BLaER1 (cell line): ENCODE measurements at regions not wholly inside any gene's neighbourhood (a gene's known extent, or its start where the extent isn't known, plus 50 kb on each side); places are given as distances from the start of the nearest gene placed in this dataset.
A peak's percentile ranks its signal among the peaks of the same experiment; 100 is the strongest.
"Not testable (repeated sequence)": the region's sequence is repeated elsewhere in the genome, so short reads cannot be mapped to it uniquely, and the experiment has no call there.

Experiments
- H3K27ac ChIP-seq: shearing (Covaris generic); formaldehyde crosslinking; 2 replicates; pipeline ENCODE4 v1.8.1; 2022
- H3K27me3 ChIP-seq: shearing (Covaris generic); formaldehyde crosslinking; 2 replicates; pipeline ENCODE4 v1.8.1; 2022
- H3K36me3 ChIP-seq: shearing (Covaris generic); formaldehyde crosslinking; 2 replicates; pipeline ENCODE4 v1.8.1; 2022
- H3K4me1 ChIP-seq: shearing (Covaris generic); formaldehyde crosslinking; 2 replicates; pipeline ENCODE4 v1.8.1; 2022
- H3K4me2 ChIP-seq: shearing (Covaris generic); formaldehyde crosslinking; 2 replicates; pipeline ENCODE4 v1.8.1; 2022
- H3K4me3 ChIP-seq: shearing (Covaris generic); formaldehyde crosslinking; 2 replicates; pipeline ENCODE4 v1.8.1; 2022
- H3K9ac ChIP-seq: shearing (Covaris generic); formaldehyde crosslinking; 2 replicates; pipeline ENCODE4 v1.8.1; 2022
- H3K9me3 ChIP-seq: shearing (Covaris generic); formaldehyde crosslinking; 2 replicates; pipeline ENCODE4 v1.8.1; 2022
- H4K20me1 ChIP-seq: shearing (Covaris generic); formaldehyde crosslinking; 2 replicates; pipeline ENCODE4 v1.8.1; 2022
- Cebpa-rat ChIP-seq: shearing (Covaris generic); IDR thresholded peaks from 2 replicates; pipeline ENCODE4 v1.8.1; 2022

DNA sequence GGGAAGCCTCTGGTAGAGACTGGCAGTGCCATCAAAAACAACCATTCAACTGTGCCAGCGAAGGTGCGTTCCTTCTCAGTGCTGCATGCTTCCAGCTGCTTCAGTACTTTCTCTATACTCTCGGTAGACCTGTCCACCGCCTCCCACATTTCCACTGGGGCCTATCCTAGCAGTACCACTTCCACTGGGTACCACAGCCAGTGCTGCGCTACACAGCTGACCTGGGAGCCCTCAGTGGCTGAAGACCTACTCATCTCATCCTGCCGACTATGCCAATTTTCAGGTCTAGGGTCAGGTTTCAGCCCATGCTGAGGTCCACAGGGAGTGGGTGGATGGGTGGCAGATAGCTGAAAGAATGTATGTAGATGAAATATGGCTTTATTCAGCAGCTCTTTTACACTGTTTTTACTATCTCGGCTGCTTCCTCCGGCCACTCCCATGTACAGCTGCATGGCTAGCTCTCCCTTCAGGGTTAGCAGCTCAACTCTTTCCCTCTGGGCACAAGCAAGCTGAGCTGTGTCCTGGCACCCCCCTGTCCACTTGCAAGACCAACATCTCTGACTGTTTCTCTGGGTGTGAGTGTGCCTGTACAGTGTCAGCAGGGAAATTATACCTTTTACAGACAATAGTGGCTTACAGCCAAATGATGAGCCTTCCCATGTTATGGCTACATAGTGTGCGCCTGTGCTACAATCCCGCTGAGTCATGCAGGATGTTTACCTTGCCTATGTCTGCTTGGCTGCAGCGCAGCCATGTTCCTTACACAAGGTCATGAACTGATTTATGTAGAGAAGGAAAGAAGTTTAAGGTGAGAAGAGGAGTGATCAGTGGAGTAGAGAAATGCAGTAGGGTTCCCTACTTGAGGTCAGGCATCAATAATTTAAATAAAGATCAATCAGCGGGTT is 125.7 kb upstream of the DDHD1 start:
- Histone ChIP-seq H3K4me3 (no peak overlapping the region), H3K27ac (no peak overlapping the region), H3K9ac (no peak overlapping the region), H3K36me3 (peaks cover 26% of the 10 kb centered on the region), H3K4me2 (peak overlapping the region; percentile 35; the same call in 1 of the 2 replicates), H4K20me1 (no peaks in the 10 kb centered on the region), H3K4me1 (peaks cover 9% of the 10 kb centered on the region; the same call in 1 of the 2 replicates), H3K27me3 (no peaks in the 10 kb centered on the region), H3K9me3 (peaks cover 65% of the 10 kb centered on the region)
- no peak for TF ChIP-seq Cebpa-rat

GRCh38 chr14:53273671-53274072 is 120.5 kb upstream of the DDHD1 start:
- no peak overlapping the region for H3K4me2 ChIP-seq
- H3K27ac ChIP-seq = no peak overlapping the region
- no peak overlapping the region for H3K9ac ChIP-seq
- no peaks in the 10 kb centered on the region for H3K27me3 ChIP-seq
- no peaks in the 10 kb centered on the region for H4K20me1 ChIP-seq
- H3K4me1 ChIP-seq = peaks cover 26% of the 10 kb centered on the region; the same call in 1 of the 2 replicates
- TF ChIP-seq Cebpa-rat = no peak
- peaks cover 19% of the 10 kb centered on the region for H3K36me3 ChIP-seq
- H3K4me3 ChIP-seq = no peak overlapping the region
- peaks cover 58% of the 10 kb centered on the region for H3K9me3 ChIP-seq

GRCh38 chr14:53265025-53265424 is 111.9 kb upstream of the DDHD1 start:
- H3K9ac ChIP-seq = no peak overlapping the region
- no peaks in the 10 kb centered on the region for H3K4me1 ChIP-seq
- H3K4me2 ChIP-seq = no peak overlapping the region
- no peaks in the 10 kb centered on the region for H3K27me3 ChIP-seq
- TF ChIP-seq Cebpa-rat = no peak
- H4K20me1 ChIP-seq = no peaks in the 10 kb centered on the region
- H3K4me3 ChIP-seq = no peak overlapping the region
- H3K27ac ChIP-seq = no peak overlapping the region
- H3K36me3 ChIP-seq = no peaks in the 10 kb centered on the region
- peaks cover 25% of the 10 kb centered on the region for H3K9me3 ChIP-seq

DNA sequence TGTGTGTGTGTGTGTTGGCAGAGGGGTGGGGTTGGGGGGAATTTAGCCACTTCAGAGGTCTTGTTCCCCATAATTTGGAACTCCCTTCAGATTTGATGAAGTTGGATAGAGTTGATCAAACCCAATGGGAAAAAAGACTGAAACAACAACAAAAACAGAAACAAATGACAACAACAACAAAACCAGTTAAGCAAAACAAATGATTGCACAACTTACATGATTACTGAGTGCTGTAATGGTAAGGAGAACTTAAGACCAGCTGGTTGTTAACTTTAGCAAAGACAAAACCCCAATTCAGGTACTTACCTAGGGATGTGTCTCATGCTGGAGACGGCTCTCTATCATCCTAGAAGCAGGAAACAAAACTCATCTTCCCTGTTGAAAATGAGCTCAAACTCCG is 107.8 kb upstream of the DDHD1 start:
- Histone ChIP-seq H3K27me3 (no peaks in the 10 kb centered on the region), H3K36me3 (no peaks in the 10 kb centered on the region), H4K20me1 (no peaks in the 10 kb centered on the region), H3K4me1 (no peaks in the 10 kb centered on the region), H3K27ac (no peak overlapping the region), H3K4me2 (no peak overlapping the region), H3K9ac (no peak overlapping the region), H3K9me3 (peaks cover 38% of the 10 kb centered on the region), H3K4me3 (no peak overlapping the region)
- no peak for TF ChIP-seq Cebpa-rat

GRCh38 chr14:53260286-53260685 is 107.2 kb upstream of the DDHD1 start:
- Histone ChIP-seq H3K27me3 (no peaks in the 10 kb centered on the region), H3K4me1 (no peaks in the 10 kb centered on the region), H3K36me3 (no peaks in the 10 kb centered on the region), H4K20me1 (no peaks in the 10 kb centered on the region), H3K4me2 (no peak overlapping the region), H3K27ac (no peak overlapping the region), H3K9ac (no peak overlapping the region), H3K4me3 (no peak overlapping the region), H3K9me3 (peaks cover 39% of the 10 kb centered on the region)
- no peak for TF ChIP-seq Cebpa-rat

DNA sequence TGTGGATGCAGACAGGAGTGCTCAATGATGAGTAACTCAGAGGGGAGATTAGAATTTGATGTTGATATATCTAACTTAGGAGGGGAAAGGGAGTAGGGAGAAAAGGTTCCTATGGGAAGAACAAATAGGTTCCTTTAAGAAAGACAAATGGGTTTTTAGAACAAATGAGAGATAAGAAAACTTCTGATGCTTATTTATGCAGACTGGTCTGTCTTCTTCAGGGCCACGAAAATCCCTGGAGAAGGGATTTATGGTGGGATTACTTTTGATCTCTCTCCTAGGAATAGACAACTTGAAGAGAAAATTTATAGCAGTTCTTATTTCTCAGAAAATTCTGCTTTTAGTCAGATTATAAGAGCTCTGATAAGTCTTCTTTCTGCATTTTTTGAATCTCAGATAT is 99.0 kb upstream of the DDHD1 start:
- Histone ChIP-seq H3K9me3 (peaks cover 42% of the 10 kb centered on the region), H3K36me3 (no peaks in the 10 kb centered on the region), H3K27me3 (no peaks in the 10 kb centered on the region), H4K20me1 (no peaks in the 10 kb centered on the region), H3K4me2 (no peak overlapping the region), H3K4me1 (peaks cover 11% of the 10 kb centered on the region), H3K4me3 (no peak overlapping the region), H3K9ac (no peak overlapping the region), H3K27ac (no peak overlapping the region)
- no peak for TF ChIP-seq Cebpa-rat

DNA sequence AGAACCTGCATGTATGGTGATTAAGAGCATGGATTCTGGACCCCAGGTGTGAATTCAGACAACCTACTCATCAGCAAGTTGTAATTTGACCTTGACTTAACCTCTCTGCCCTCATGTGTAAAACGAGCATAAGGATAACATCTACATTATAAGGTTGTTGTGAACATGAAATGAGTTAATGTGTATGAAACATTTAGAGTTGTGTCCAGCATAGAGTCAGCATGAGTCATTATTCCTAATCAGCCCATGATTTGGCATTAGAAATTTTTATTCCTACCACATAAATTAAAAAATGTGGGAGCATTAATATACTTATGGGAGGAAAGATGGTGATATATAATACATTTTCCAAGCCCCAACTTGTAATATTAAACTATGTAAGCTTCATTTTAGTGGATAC is 95.9 kb upstream of the DDHD1 start:
- Histone ChIP-seq H4K20me1 (no peaks in the 10 kb centered on the region), H3K4me3 (no peak overlapping the region), H3K9ac (no peak overlapping the region), H3K27me3 (no peaks in the 10 kb centered on the region), H3K4me2 (no peak overlapping the region), H3K9me3 (peaks cover 36% of the 10 kb centered on the region), H3K4me1 (peaks cover 17% of the 10 kb centered on the region), H3K27ac (no peak overlapping the region), H3K36me3 (peaks cover 1% of the 10 kb centered on the region)
- no peak for TF ChIP-seq Cebpa-rat

DNA sequence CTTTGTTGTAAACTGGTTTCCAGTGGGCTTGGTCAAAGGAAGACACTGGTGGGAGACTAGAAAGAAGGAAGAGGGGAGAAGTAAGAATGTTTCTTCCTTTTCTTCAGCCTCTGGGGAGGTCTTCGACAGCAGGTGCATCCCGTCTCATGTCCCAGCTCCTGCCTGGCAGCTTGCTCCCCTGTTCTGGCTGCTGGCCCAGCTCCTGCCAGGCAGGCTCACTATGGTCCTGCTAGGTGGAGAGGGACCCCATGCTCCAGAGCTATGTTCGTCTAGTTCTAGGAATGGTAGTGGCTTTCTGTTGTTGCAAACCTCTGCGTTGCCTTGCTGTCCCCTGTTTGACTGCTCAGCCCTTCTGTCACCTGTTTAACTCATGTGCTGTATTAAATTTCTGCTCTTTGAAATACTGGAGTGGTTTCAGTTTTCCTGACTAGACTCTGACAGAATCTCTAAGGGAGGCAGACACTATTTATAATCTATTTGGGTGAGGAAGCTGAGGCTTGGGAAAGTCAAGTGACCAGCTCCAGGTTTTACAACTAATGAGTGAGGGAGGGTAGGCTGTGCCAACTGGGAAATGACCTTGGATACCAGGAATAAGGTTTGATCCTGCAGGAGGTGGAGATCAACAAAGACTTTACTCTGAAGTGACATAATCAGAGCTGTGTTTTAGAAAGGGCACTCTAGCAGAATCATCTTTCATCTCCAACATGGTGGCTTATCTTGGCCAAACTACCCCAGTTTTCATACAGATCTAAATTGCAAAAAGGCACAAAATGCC is 94.7 kb upstream of the DDHD1 start:
- Histone ChIP-seq H3K9ac (0 out of 2 replicates have a peak overlapping the region, but pooled peaks have one; percentile 2), H3K9me3 (peaks cover 38% of the 10 kb centered on the region), H3K36me3 (peaks cover 12% of the 10 kb centered on the region), H3K4me3 (0 out of 2 replicates have a peak overlapping the region, but pooled peaks have one; percentile 3), H3K4me1 (peaks cover 17% of the 10 kb centered on the region), H3K27ac (peak overlapping the region; percentile 49), H3K27me3 (no peaks in the 10 kb centered on the region), H3K4me2 (peak overlapping the region; percentile 71), H4K20me1 (no peaks in the 10 kb centered on the region)
- no peak for TF ChIP-seq Cebpa-rat

DNA sequence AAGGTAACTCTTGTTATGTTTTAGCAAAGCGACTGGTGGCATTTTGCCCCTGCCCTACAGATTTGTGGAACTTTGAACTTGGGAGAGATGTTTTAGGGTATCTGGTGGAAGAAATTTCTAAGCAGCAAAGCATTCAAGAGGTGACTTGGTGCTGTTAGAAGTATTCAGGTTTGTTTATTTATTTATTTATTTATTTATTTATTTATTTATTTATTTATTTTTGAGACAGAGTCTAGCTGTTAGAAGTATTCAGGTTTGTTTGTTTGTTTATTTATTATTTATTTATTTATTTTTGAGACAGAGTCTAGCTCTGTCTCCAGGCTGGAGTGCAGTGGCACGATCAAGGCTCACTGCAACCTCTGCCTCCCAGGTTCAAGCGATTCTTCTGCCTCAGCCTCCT is 89.8 kb upstream of the DDHD1 start:
- peaks cover 72% of the 10 kb centered on the region for H3K9me3 ChIP-seq
- H3K4me1 ChIP-seq = peaks cover 13% of the 10 kb centered on the region
- H3K9ac ChIP-seq, H4K20me1 ChIP-seq, H3K27me3 ChIP-seq, H3K4me3 ChIP-seq, H3K27ac ChIP-seq, H3K4me2 ChIP-seq: not testable (repeated sequence)
- peaks cover 17% of the 10 kb centered on the region for H3K36me3 ChIP-seq

DNA sequence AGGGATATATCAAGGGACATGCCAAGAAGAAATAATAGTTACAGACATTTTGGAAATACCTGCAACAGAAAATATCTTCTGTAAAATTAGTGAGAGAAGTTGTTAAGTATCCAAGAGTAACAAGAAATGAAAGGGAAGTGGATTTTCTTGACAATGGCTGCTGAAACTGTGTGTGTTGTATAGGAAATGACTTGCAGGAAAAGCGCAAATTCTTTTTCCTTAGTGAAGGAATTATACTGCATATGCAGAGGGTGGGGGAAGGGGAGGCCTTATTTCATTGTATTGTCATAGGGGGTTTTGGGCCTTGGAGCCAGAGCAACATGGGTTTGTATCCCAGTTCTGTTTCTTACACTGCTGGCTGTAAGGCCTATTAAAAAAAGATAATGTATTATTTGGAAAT is 84.4 kb upstream of the DDHD1 start:
- TF ChIP-seq Cebpa-rat = no peak
- no peaks in the 10 kb centered on the region for H4K20me1 ChIP-seq
- no peaks in the 10 kb centered on the region for H3K27me3 ChIP-seq
- H3K9me3 ChIP-seq = peaks cover 56% of the 10 kb centered on the region
- no peak overlapping the region for H3K9ac ChIP-seq
- no peak overlapping the region for H3K4me3 ChIP-seq
- peaks cover 15% of the 10 kb centered on the region for H3K4me1 ChIP-seq
- peaks cover 5% of the 10 kb centered on the region; the same call in 1 of the 2 replicates for H3K36me3 ChIP-seq
- H3K27ac ChIP-seq = no peak overlapping the region
- H3K4me2 ChIP-seq = no peak overlapping the region
